Liver (tissue), 8 donors: ENCODE measurements at regions not wholly inside any gene's neighbourhood (a gene's known extent, or its start where the extent isn't known, plus 50 kb on each side); places are given as distances from the start of the nearest gene placed in this dataset.

ENCODE experiments used
- DNase-seq: peaks from one replicate; pipeline ENCODE4 v3.0.0-alpha.2; 2017; ENCODE audit warnings: low spot score
- H3K27ac ChIP-seq, 2 donors: one replicate each; pipeline ENCODE4 v1.7.0; 2013; ENCODE audit warnings: inconsistent platforms in 2 of 2, low read length in 2 of 2, control low read depth in 1 of 2, low read depth in 1 of 2, mild to moderate bottlenecking in 1 of 2
- H3K27me3 ChIP-seq, 4 donors: one replicate each; pipeline versions ENCODE4 v1.6.1 to v1.7.0; 2013; ENCODE audit warnings: low read length in 3 of 4, inconsistent platforms in 1 of 4, mild to moderate bottlenecking in 1 of 4, moderate library complexity in 1 of 4; ENCODE audit not compliant: control insufficient read depth in 4 of 4, insufficient read depth in 4 of 4
- H3K36me3 ChIP-seq, 4 donors: one replicate each; pipeline versions ENCODE4 v1.6.1 to v1.7.0; 2013; ENCODE audit warnings: low read length in 3 of 4, mild to moderate bottlenecking in 3 of 4, low read depth in 1 of 4, moderate library complexity in 1 of 4; ENCODE audit not compliant: control insufficient read depth in 4 of 4, insufficient read depth in 3 of 4
- H3K4me1 ChIP-seq, 4 donors: one replicate each; pipeline versions ENCODE4 v1.6.1 to v1.7.0; 2013; ENCODE audit warnings: low read length in 3 of 4, mild to moderate bottlenecking in 3 of 4, moderate library complexity in 1 of 4; ENCODE audit not compliant: control insufficient read depth in 4 of 4, insufficient read depth in 4 of 4
- H3K4me3 ChIP-seq, 3 donors: one replicate each; pipeline versions ENCODE4 v1.6.1 to v1.7.0; 2013; ENCODE audit warnings: low read length in 3 of 3, control low read depth in 1 of 3, low read depth in 1 of 3, mild to moderate bottlenecking in 1 of 3
- H3K9ac ChIP-seq, 2 donors: one replicate each; pipeline ENCODE4 v1.7.0; 2013; ENCODE audit warnings: low read length in 2 of 2, mild to moderate bottlenecking in 2 of 2, moderate library complexity in 2 of 2, control low read depth in 1 of 2, low read depth in 1 of 2
- H3K9me3 ChIP-seq, 4 donors: one replicate each; pipeline versions ENCODE4 v1.6.1 to v1.7.0; 2013; ENCODE audit warnings: low read length in 3 of 4; ENCODE audit not compliant: control insufficient read depth in 4 of 4
- ATF3 ChIP-seq: IDR thresholded peaks from 2 replicates; pipeline ENCODE4 v1.6.1; 2016; ENCODE audit warnings: antibody characterized with exemption
- CTCF ChIP-seq: fragments of 150-350 bp; IDR thresholded peaks from 2 replicates; pipeline ENCODE4 v1.5.1; 2017; ENCODE audit warnings: improper control_type of control experiment, low read depth, low read length; ENCODE audit not compliant: missing input control
- EGR1 ChIP-seq, 2 donors: IDR thresholded peaks; 2 replicates each; pipeline ENCODE4 v1.6.1; 2016 to 2018; ENCODE audit warnings: antibody characterized with exemption in 2 of 2, low read depth in 2 of 2
- FOXA1 ChIP-seq: IDR thresholded peaks from 2 replicates; pipeline ENCODE4 v1.6.1; 2016; ENCODE audit warnings: antibody characterized with exemption
- HNF4A ChIP-seq, 2 donors: conservative IDR thresholded peaks; 2 replicates each; pipeline ENCODE4 v1.6.1; 2016; ENCODE audit warnings: antibody characterized with exemption in 2 of 2, mild to moderate bottlenecking in 2 of 2
- HNF4G ChIP-seq: IDR thresholded peaks from 2 replicates; pipeline ENCODE4 v1.6.1; 2016; ENCODE audit warnings: antibody characterized with exemption
- JUND ChIP-seq, 2 donors: IDR thresholded peaks; 2 replicates each; pipeline ENCODE4 v1.6.1; 2016; ENCODE audit warnings: antibody characterized with exemption in 2 of 2
- MAX ChIP-seq: IDR thresholded peaks from 2 replicates; pipeline ENCODE4 v1.6.1; 2016; ENCODE audit warnings: antibody characterized with exemption
- REST ChIP-seq: IDR thresholded peaks from 2 replicates; pipeline ENCODE4 v1.6.1; 2016; ENCODE audit warnings: antibody characterized with exemption, mild to moderate bottlenecking
- RXRA ChIP-seq, 2 donors: IDR thresholded peaks; 2 replicates each; pipeline ENCODE4 v1.6.1; 2017 to 2018; ENCODE audit warnings: antibody characterized with exemption in 2 of 2, mild to moderate bottlenecking in 1 of 2
- TAF1 ChIP-seq: conservative IDR thresholded peaks from 2 replicates; pipeline ENCODE4 v1.6.1; 2016; ENCODE audit warnings: antibody characterized with exemption, mild to moderate bottlenecking
- YY1 ChIP-seq: IDR thresholded peaks from 2 replicates; pipeline ENCODE4 v1.6.1; 2016; ENCODE audit warnings: antibody characterized with exemption, mild to moderate bottlenecking
- ZBTB33 ChIP-seq: IDR thresholded peaks from 2 replicates; pipeline ENCODE4 v1.6.1; 2016; ENCODE audit warnings: antibody characterized with exemption
- WGBS: extraction: QIAGEN DNeasy Blood & Tissue Kit; methylation state at CpG from one replicate; pipeline ENCODE4 v1.1.7; 2013; 5-methylcytosine and 5-hydroxymethylcytosine counted together
- donor health status: healthy.
- donor health status: healthy.
- donor health status: healthy.
- donor health status: healthy.
- donor health status: healthy.

- DNase-seq, result no peak
- Histone ChIP-seq H3K36me3 (no peaks in the 10 kb centered on the region), H3K27ac (no peak overlapping the region), H3K9me3 (peaks cover 0 to 4% (median 0%) of the 10 kb centered on the region in 4 donors), H3K9ac (no peak overlapping the region), H3K4me3 (no peak overlapping the region), H3K27me3 (no peaks in the 10 kb centered on the region), H3K4me1 (no peaks in the 10 kb centered on the region)
- TF ChIP-seq TAF1 (no peak), RXRA (IDR thresholded peaks at IDR 0.05) (no peak), YY1 (no peak), HNF4G (no peak), ATF3 (no peak), CTCF (no peak), EGR1 (IDR thresholded peaks at IDR 0.05; ENCODE audit: low read depth in 2 of 2) (no peak), FOXA1 (no peak), HNF4A (conservative IDR thresholded peaks at IDR 0.05) (no peak), MAX (no peak), JUND (IDR thresholded peaks at IDR 0.05) (no peak), ZBTB33 (no peak)
Observed at GRCh38 chr5:162301356-162301755, 233.8 kb downstream of the GABRG2 start.

GRCh38 chr5:162323466-162323865, 255.9 kb downstream of the GABRG2 start:
- H3K9ac ChIP-seq, result no peak overlapping the region
- H3K4me1 ChIP-seq, result no peaks in the 10 kb centered on the region
- WGBS, result 27% methylated on average over 3 of the region's 3 CpGs
- no peak overlapping the region for H3K27ac ChIP-seq
- no peak for DNase-seq
- H3K4me3 ChIP-seq, result no peak overlapping the region
- peaks cover 0 to 3% (median 0%) of the 10 kb centered on the region in 4 donors for H3K9me3 ChIP-seq
- TF ChIP-seq EGR1 (IDR thresholded peaks at IDR 0.05; ENCODE audit: low read depth in 2 of 2) (no peak), JUND (IDR thresholded peaks at IDR 0.05) (no peak), ATF3 (no peak), TAF1 (no peak), REST (no peak), YY1 (no peak), HNF4G (no peak)
- no peaks in the 10 kb centered on the region for H3K36me3 ChIP-seq
- no peaks in the 10 kb centered on the region for H3K27me3 ChIP-seq
